HG03095 (cell line): ENCODE measurements at regions not wholly inside any gene's neighbourhood (a gene's known extent, or its start where the extent isn't known, plus 50 kb on each side); places are given as distances from the start of the nearest gene placed in this dataset.
"Not testable (repeated sequence)": the region's sequence is repeated elsewhere in the genome, so short reads cannot be mapped to it uniquely, and the experiment has no call there.

Source experiments
- ATAC-seq: cut with Tn5 transposase; IDR thresholded peaks from one replicate; pipeline ENCODE4 v1.9.1; 2021; ENCODE audit warnings: moderate library complexity; ENCODE audit not compliant: unreplicated experiment

DNA sequence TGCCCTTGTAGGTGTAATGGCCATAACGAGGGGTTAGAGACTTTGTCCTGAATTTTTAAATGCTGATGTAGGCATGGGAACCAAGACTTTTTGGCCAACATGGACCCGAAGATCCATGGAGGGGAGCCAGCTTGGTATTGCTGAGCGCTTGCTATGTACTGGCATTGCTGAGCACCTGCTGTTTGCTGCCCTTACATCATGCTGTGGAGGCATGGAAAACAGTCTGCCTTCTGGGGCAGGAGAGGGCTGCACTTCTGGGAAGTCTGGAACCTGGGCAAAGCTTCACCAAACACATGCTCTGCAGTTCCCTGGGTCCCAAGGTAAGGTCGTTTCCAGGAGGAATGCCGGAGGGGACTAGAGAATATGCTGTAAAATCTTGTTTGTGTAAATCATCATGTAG lies 86.3 kb upstream of the CNIH3 start:
- no peak for ATAC-seq

DNA sequence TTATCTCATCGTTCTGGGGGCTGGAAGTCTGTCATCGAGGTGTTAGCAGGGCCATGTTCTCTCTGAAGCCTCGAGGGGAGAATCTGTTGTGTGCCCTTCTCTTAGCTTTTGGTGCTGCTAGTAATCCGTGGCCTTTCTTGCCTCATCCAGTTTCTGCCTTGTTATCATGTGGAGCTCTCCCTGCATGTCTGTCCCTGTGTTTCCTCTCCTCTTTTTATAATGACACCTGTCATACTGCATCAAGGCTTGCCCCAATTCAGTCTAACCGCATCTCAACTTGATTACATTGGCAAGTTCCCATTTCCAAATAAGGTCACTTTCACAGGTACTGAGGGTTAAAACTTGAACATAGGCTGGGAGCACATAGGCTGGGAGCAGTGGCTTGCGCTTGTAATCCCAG lies 82.6 kb upstream of the CNIH3 start:
- ATAC-seq = no peak

DNA sequence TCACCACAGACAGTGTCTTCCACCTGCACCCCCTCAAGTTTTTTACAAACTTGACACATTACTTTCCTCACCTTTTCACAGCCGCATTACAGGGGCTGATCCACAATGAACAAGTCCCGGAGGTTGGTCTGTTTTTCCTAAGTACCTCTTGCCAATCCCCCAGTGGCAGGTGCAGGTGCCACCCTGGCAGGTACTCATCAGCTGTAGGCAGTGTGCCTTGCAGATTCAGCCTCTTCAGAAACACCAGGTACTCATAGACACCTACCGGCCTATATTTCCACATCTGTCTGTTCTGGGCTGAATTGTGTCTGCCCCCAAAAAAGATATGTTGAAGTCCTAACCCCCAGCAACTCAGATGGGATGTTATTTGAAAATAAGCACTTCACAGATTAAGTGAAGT lies 81.4 kb upstream of the CNIH3 start:
- ATAC-seq = no peak

DNA sequence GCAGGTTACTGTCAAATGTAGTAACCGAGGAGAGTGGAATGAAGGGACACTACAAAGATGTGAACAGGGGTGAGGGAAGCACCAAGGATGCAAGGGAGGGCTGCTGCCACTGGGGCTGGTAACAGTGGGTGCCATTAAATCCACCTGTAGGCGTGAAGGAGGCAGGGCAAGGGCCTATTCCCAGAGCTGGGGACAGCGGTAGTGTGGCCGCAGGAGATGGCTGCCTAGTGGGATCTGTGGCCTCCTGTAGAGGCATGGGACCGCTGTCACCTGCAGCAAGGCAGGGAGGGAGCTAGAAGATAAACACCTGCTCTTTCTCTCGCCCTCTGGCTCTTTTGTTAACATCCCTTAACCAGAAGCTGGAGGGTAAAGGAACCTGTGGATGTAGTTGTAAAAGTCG lies 80.5 kb upstream of the CNIH3 start:
- no peak for ATAC-seq

DNA sequence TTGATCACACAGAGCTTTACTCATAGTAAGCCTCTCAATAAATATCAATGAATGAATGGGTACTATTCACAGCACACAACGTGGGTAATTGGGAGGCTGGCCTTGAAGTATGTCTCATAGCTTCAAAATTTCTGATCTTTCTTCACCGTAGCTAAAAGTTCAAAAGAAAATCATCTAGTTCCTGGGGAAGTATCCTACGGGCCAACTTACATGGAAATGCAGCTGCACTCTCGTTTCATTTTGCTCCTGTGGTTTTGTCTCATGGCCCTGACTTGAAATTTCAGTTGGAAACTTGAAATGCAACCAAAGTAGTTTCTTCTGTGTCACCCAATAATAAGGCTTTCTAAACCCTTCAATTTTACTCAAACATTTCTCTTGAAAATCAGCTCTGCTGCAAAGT lies 76.1 kb upstream of the CNIH3 start:
- no peak for ATAC-seq

DNA sequence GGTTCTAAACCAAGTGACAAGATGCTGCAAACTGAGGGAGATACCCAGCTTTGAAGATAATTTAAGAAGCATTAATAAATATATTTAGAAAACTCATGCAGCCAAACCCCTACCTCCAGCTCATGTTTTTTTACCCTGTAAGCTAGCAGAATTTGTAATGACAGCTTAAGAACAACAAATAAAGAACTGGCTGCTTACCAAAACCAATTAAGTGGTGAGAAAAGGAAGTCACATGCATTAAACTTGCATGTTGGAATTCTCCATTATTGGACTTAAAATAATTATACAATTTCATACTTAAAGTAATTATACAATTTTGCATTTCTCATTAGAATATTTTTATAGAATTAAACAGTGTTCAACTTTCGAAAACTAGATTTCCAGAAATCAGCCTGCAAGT lies 75.6 kb upstream of the CNIH3 start:
- no peak for ATAC-seq

DNA sequence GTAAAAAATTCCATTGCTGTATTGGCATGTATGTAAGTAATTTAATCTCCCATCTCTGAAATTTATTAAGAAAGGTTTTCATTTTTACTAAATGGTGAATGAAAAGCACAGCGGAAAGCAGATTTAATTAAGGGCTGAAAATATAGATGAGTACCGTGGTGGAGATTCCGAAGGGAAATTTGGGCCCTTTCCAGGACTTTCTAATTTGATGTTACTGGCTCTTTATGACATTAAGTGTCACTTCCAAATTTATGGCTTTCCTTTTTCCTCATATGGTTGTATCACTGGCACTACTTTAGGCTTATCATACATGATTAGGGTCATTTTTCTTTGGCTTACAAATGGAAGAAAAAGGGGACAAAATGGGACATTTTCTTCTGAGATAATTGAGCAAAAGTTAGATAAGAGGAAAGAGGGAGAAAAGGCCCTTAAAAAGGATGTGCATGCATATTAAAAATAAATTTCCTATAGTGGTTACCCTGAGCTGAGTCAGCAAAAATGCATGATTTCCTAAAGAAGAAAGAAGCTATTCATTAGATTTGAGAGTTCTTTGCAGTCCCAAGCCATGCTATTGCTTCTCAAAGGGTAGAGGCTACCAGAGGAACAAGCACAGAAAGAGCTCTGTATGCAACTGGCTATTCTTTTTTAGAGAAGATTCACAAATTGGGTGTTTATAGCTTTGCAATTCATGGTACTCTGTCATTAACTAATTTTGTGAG lies 74.9 kb upstream of the CNIH3 start:
- no peak for ATAC-seq

DNA sequence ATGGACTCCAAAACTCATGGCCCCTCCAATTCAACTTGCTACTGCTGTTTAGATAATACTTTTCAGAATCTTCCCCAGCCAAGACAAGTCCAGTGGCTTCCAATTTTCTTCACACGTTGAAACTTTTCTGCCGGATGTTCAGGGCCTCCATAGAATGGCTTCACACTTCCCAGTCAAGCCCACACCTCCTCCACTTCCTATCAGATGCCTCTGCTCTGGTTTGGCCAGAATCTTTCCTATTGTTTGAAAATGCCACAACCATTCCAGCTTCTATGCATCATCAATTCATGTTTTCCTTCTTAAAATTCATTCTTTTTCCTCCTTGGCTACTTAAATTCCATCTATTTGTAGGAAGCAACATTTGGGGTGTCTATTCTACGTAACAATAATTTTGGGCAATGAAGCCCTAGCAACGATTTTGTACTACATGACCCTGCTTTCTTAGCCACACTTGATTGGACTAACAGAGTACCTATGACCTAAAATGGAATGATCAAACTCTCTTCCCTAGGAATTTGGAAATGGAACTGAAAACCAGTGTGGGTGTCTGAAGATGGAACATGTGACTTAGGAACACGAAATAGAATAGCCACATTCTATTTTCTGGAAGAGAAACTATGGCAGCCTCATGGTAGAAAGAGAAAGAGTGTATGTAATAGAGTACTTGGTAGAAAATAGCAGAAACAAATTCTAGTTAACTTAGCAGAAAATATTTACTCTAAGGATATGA lies 74.1 kb upstream of the CNIH3 start:
- ATAC-seq = no peak

DNA sequence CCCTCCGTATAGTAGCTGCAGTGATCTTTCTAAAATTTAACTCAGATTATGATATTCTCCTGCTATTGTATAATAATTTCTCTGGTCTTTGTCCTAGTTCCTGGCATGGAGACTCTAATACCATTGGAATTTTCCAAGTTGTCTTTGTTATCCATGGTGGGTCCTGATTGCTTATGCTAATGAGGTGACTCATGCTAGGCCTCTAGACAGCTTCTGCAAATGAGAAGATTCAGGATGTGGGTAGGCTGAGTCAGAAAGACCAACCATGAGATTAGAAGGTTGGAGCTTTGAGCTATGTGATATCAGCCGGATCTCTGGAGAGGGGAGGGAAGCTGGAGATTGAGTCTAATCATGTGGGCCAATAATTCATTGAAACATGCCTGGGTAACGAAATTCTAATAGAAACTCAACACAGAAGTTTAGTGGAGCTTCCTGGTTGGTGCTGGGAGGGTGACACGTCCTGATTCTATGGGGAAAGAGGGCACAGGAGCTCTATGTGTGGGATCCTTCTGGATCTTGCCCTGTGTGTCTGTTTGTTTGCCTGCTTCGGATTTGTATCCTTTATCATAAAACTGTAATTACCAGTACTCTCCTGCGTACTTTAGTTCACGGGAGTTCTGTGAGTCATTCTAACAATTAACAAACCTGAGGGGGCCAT lies 73.2 kb upstream of the CNIH3 start:
- ATAC-seq = no peak

DNA sequence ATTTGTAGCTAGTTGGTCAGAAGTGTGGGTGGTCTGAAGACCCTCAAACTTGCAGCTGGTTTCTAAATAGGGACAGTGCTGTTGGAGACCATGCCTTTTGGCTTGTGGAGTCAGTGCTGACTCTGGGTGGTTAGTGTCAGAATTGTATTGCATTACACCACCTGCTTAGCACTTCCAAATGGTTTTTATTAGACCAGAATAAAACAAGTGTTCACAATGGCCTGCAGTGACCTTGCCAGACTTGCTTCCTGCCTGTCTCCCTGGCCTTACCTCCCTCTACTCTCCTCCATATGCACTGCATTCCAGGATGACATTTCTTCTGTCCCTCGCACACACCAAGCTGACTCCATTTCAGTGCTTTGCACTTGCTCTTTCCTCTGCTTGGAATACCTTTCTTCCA lies 72.7 kb upstream of the CNIH3 start:
- no peak for ATAC-seq

DNA sequence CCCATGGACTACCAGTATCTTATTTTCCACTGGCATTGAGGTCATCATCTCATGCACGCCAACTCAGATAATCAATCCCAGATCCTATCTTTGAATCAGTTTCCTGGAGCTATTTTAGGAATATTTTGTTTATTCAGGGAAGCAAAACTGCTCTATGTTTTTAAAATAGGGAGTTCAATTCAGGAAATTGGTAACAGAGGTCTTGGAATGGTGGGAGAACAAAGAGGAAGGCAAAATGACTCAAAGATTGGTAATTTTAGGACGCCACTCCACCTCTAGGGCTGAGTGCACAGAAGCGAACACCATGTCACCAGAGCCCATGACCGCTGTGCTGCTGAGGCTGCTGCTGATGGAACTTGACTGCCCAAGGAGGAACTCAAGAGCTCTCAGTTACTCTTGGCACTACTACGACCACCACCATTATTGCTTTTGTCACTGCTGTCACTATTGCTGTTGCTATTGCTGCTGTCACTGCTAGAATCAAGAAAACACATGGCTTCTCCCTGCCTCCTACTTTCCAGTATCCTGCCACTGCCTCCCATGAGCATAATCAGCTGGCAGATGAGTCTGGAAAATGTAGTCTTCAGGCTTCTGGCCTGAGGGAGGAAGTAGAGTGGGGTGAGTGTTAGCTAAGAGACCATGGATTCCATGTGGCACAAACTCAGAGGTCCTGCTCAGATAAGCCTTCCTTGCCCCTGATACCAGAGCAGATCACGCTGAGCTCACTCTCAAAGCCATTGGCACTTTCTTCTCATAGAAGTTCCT lies 71.6 kb upstream of the CNIH3 start:
- no peak for ATAC-seq

DNA sequence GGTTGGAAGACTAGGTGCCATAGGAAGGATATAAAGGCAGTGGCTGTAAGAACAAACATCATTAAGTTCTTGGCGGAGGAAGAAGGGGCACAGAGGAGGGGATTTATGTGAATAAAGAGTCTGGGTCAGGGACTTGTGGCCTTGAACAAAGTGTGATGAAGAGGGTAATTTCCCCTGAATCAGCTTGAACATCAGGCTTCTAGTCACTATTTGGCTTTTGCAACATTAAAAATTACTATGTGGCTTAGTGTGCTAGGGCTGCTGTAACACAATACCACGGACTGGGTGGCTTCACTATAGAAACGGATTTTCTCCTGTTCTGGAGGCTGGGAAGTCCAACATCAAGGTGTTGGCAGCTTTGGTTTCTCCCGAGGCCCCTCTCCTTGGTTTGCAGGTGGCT lies 70.5 kb upstream of the CNIH3 start:
- ATAC-seq = no peak

DNA sequence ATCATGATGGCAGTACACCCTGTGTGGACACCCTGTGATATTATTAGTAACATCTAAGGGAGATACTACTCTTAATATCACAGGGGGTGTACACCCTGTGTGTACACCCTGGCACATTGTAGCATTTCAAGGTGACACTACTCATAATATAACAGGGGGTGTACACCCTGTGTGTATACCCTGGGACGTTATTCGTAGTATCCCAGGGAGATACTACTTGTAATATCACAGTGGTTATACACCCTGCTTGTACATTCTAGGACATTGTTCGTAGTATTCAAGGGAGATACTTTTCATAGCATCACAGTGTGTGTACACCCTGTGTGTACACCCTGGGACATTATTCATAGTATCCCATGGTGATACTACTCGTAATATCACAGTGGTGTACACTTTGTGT lies 67.4 kb upstream of the CNIH3 start:
- ATAC-seq = no peak

DNA sequence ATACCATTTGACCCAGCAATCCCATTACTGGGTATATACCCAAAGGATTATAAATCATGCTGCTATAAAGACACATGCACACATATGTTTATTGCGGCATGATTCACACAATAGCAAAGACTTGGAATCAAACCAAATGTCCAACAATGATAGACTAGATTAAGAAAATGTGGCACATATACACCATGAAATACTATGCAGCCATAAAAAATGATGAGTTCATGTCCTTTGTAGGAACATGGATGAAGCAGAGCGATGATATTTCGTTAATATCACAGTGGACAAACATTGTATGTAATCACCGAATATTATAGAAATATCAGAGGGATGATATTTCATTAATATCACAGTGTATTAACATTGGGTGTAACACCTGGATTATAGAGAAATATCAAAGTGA lies 64.9 kb upstream of the CNIH3 start:
- ATAC-seq = not testable (repeated sequence)

DNA sequence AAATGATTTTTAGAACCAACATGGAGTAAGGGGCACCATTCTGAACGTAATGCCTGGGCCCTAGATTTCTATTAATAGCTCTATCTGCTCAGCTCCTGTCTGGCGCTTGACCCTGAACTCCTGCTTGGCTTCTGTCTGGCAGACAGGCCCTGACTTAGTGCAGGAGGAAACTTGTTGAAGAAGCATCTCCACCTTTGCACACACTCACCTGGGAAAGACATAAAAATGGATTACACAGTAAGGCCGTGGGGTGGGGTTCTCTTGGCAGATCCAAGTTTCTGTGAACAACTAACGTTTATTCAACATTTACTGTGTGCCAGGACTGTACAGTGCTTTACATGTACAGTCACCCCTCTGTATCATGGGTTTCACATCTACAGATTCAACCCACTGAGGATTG lies 62.1 kb upstream of the CNIH3 start:
- no peak for ATAC-seq

DNA sequence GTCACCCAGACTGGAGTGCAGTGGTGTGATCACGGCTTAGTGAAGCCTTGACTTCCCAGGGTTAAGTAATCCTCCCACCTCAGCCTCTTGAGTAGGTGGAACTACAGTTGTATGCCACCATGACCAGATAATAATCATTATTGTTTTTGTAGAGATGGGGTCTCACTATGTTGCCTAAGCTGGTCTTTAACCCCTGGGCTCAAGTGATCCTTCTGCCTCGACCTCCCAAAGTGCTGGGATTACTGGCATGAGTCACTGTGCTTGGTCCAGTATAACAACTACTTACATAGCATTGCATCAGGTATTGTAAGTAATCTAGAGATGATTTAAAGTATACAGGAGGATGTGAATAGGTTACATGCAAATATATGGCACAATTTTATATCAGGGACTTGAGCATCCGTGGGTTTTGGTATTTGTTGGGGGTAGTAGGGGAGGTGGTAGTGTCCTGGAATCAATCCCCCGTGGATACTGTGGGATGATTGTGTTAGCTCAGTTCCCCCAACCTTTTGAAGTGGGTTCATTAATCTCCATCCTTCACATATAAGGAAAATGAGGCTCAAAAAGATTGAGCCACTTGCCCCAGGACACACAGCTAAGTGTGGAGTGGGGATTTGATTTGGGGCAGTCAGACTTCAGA lies 61.4 kb upstream of the CNIH3 start:
- ATAC-seq = no peak

DNA sequence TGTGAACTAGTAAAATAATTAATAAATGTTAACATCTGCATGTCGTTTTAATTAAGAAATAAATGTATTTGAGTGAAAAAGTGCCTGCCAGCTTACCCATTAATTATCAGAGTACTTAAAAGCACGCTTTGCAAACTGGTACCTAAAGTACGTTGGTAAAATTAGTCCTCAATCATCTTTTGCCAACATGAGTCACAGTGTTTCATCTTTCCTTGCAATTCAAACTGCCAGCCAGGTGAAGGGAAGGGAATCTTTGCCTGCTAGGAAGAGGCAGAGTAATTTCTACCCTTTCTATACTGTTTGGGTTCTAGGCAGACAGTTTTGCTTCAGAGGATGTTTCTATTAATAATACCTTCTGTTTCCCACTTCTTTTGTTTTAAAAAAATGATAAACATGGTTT lies 57.2 kb upstream of the CNIH3 start:
- no peak for ATAC-seq

DNA sequence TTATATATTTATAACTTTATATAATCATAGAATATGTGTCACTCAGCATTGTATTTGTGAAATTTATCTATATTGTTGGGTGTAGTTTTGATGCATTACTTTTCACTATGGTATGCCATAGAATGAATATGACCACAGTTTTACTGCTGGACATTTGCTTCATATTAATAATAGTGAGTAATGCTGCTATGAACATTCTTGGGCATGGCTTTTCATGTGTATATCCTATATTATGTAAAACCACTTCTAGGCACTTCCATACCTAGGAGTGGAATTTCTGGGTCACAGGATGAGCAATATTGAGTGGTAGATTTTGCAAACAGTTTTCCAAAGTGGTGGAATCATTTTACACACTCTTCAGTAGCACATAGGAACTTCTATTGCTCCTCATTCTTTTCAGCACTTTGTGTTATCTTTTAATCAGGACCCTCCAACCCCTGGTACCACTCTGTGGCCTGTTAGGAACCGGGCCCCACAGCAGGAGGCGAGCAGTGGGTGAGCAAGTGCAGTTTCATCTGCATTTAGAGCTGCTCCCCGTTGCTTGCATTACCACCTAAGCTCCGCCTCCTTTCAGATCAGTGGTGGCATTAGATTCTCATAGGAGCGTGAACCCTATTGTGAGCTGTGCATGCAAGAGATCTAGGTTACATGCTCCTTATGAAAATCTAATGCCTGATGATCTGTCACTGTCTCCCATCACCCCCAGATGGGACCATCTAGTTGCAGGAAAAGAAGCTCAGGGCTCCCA lies 56.0 kb upstream of the CNIH3 start:
- no peak for ATAC-seq

DNA sequence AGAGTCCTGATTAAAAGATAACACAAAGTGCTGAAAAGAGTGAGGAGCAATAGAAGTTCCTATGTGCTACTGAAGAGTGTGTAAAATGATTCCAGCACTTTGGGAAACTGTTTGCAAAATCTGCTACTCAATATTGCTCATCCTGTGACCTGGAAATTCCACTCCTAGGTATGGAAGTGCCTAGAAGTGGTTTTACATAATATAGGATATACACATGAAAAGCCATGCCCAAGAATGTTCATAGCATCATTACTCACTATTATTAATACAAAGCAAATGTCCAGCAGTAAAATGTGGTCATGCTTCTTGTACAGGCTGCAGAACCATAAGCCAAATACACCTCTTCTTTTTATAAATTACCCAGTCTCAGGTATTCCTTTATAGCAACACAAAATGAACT lies 53.2 kb upstream of the CNIH3 start:
- not testable (repeated sequence) for ATAC-seq

DNA sequence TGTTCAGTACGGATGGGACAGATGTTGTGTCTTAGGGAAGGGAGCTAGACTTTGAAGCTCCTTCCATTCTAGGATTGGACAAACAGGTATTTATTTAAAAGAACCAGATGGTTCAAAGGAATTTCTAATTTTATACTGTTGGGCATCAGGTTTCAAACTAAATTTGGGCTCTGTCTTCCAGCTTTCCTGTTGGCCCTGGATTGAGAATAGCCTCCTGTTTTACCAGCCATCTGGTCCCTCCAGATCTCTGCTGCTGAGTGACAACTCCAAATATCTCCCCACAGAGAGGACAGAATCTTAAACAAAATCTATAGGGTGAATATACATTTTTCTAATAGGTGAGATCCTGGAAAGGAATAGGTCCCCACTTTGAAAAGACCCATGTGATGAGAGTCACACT lies 52.5 kb upstream of the CNIH3 start:
- ATAC-seq = no peak
